AG09309 (cell line): ENCODE measurements at regions not wholly inside any gene's neighbourhood (a gene's known extent, or its start where the extent isn't known, plus 50 kb on each side); places are given as distances from the start of the nearest gene placed in this dataset.

Experiments
- DNase-seq: peaks from one replicate; pipeline ENCODE4 v3.0.0-alpha.2; 2010; ENCODE audit warnings: low read depth
- H3K4me3 ChIP-seq: 2 replicates; pipeline ENCODE4 v1.5.1; 2011; ENCODE audit warnings: mild to moderate bottlenecking, low read depth, low read length, moderate library complexity; ENCODE audit not compliant: control insufficient read depth
- TF ChIP-seq, protein P1 (sequence below): IDR thresholded peaks from 2 replicates; pipeline ENCODE4 v1.5.1; 2011; ENCODE audit warnings: mild to moderate bottlenecking, low read depth, low read length, inconsistent platforms; ENCODE audit not compliant: insufficient read depth, control insufficient read depth; ENCODE audit errors: missing control alignments

- no peak for DNase-seq
- TF ChIP-seq, protein P1, sequence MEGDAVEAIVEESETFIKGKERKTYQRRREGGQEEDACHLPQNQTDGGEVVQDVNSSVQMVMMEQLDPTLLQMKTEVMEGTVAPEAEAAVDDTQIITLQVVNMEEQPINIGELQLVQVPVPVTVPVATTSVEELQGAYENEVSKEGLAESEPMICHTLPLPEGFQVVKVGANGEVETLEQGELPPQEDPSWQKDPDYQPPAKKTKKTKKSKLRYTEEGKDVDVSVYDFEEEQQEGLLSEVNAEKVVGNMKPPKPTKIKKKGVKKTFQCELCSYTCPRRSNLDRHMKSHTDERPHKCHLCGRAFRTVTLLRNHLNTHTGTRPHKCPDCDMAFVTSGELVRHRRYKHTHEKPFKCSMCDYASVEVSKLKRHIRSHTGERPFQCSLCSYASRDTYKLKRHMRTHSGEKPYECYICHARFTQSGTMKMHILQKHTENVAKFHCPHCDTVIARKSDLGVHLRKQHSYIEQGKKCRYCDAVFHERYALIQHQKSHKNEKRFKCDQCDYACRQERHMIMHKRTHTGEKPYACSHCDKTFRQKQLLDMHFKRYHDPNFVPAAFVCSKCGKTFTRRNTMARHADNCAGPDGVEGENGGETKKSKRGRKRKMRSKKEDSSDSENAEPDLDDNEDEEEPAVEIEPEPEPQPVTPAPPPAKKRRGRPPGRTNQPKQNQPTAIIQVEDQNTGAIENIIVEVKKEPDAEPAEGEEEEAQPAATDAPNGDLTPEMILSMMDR = no peak
- no peak overlapping the region for H3K4me3 ChIP-seq
Observed at GRCh38 chr4:65195666-65196065, 474.6 kb downstream of the EPHA5 start.

GRCh38 chr4:65195002-65195401 is 475.3 kb downstream of the EPHA5 start:
- TF ChIP-seq, protein P1 = no peak
- no peak for DNase-seq
- no peak overlapping the region for H3K4me3 ChIP-seq

GRCh38 chr4:65193985-65194384 is 476.3 kb downstream of the EPHA5 start:
- no peak for DNase-seq
- H3K4me3 ChIP-seq = no peak overlapping the region
- TF ChIP-seq, protein P1 = no peak

DNA sequence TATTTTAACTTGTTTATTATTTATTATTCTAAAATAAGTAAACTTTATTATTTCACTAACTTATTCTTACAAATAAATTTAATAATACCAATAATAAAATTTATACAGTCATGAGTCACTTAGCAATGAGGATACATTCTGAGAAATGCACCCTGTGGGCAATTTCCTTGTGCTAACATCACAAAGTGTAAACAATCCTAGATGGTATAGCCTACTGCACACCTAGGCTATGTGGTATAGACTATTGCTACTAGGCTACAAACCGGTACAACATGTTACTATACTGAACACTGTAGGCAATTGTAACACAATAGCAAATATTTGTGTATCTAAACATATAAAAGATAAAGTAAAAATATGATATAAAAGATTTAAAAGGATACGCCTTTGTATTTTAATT is 479.5 kb downstream of the EPHA5 start:
- no peak for DNase-seq
- H3K4me3 ChIP-seq = no peak overlapping the region
- TF ChIP-seq, protein P1 = no peak

- no peak for DNase-seq
- H3K4me3 ChIP-seq = no peak overlapping the region
- TF ChIP-seq, protein P1 = no peak
Observed at GRCh38 chr4:65175585-65175984, 494.7 kb downstream of the EPHA5 start.

- H3K4me3 ChIP-seq = no peak overlapping the region
- no peak for DNase-seq
- TF ChIP-seq, protein P1 = no peak
Observed at GRCh38 chr4:65170768-65171514, 499.3 kb downstream of the EPHA5 start.
